PC-9 (cell line): ENCODE measurements at regions not wholly inside any gene's neighbourhood (a gene's known extent, or its start where the extent isn't known, plus 50 kb on each side); places are given as distances from the start of the nearest gene placed in this dataset.

Source experiments
- BruUV-seq: library from RNA; stranded (reverse); fragments of 400-500 nt; replicated peaks from 2 replicates; lab custom pipeline; 2021; lab: Mats Ljungman, UMichigan
- CTCF ChIA-PET: fragments of 300-600 bp; sonication (Branson Sonifier 250); formaldehyde crosslinking; loops from one replicate; lab custom pipeline; 2022; ENCODE audit warnings: antibody characterized with exemption; lab: Charles Lee
- POLR2A ChIA-PET: fragments of 300-600 bp; sonication (Branson Sonifier 250); formaldehyde crosslinking; loops from one replicate; lab custom pipeline; 2022; ENCODE audit warnings: antibody characterized with exemption; ENCODE audit not compliant: unreplicated experiment; lab: Charles Lee
- DNase-seq, 2 experiments: peaks; one replicate each; pipeline versions ENCODE4 v3.0.0 to v3.0.0-alpha.2; 2015 to 2022; ENCODE audit warnings: mixed read lengths in 1 of 2
- H2AFZ ChIP-seq: fragments of 200-600 bp; sonication (generic); 2 replicates; pipeline ENCODE4 v1.8.1; 2017; ENCODE audit warnings: antibody characterized with exemption
- H3F3A ChIP-seq: fragments of 200-600 bp; sonication (generic); 2 replicates; pipeline ENCODE4 v1.8.1; 2017; ENCODE audit warnings: antibody characterized with exemption, mild to moderate bottlenecking, low read depth; ENCODE audit not compliant: insufficient read depth
- H3K27ac ChIP-seq: fragments of 200-600 bp; sonication (generic); 2 replicates; pipeline ENCODE4 v1.6.1; 2016; ENCODE audit warnings: mixed run types
- H3K27me3 ChIP-seq: fragments of 200-600 bp; sonication (generic); 2 replicates; pipeline ENCODE4 v1.6.1; 2016; ENCODE audit warnings: low read depth, mixed run types; ENCODE audit not compliant: insufficient read depth
- H3K36me3 ChIP-seq: fragments of 200-600 bp; sonication (generic); 2 replicates; pipeline ENCODE4 v1.6.1; 2016; ENCODE audit warnings: low read depth, mixed run types
- H3K4me1 ChIP-seq: fragments of 200-600 bp; sonication (generic); replicated peaks from 2 replicates; pipeline ENCODE4 v1.6.1; 2016; ENCODE audit warnings: mixed run types; ENCODE audit not compliant: insufficient read depth
- H3K4me2 ChIP-seq: fragments of 200-600 bp; sonication (generic); 2 replicates; pipeline ENCODE4 v1.6.1; 2017; ENCODE audit warnings: mixed run types
- H3K4me3 ChIP-seq: fragments of 200-600 bp; sonication (generic); 2 replicates; pipeline ENCODE4 v1.6.1; 2016; ENCODE audit warnings: mixed run types
- H3K79me2 ChIP-seq: fragments of 200-600 bp; sonication (generic); 2 replicates; pipeline ENCODE4 v1.6.1; 2017; ENCODE audit warnings: low read depth, mixed run types
- H3K9me2 ChIP-seq: fragments of 200-600 bp; sonication (generic); 2 replicates; pipeline ENCODE4 v1.8.1; 2017; ENCODE audit warnings: mild to moderate bottlenecking; ENCODE audit not compliant: insufficient read depth
- H3K9me3 ChIP-seq: fragments of 200-600 bp; sonication (generic); 2 replicates; pipeline ENCODE4 v1.8.1; 2016; ENCODE audit warnings: low read depth; ENCODE audit not compliant: insufficient read depth
- H4K20me1 ChIP-seq: fragments of 200-600 bp; sonication (generic); 2 replicates; pipeline ENCODE4 v1.8.1; 2017; ENCODE audit not compliant: insufficient read depth
- EZH2 ChIP-seq: fragments of 200-600 bp; sonication (generic); IDR thresholded peaks from 2 replicates; pipeline ENCODE4 v1.8.0; 2017; ENCODE audit warnings: antibody characterized with exemption, low read depth
- intact Hi-C: fragments of 100-400 bp; cut with micrococcal nuclease; formaldehyde crosslinking; loops from one replicate; pipeline ENCODE4 v1.10.0; 2022; ENCODE audit not compliant: unreplicated experiment
- TF ChIP-seq, protein P1 (sequence below): fragments of 200-600 bp; sonication (generic); conservative IDR thresholded peaks from 2 replicates; pipeline ENCODE4 v1.6.1; 2017; ENCODE audit warnings: mixed run types, antibody characterized with exemption, mild to moderate bottlenecking, moderate library complexity

DNA sequence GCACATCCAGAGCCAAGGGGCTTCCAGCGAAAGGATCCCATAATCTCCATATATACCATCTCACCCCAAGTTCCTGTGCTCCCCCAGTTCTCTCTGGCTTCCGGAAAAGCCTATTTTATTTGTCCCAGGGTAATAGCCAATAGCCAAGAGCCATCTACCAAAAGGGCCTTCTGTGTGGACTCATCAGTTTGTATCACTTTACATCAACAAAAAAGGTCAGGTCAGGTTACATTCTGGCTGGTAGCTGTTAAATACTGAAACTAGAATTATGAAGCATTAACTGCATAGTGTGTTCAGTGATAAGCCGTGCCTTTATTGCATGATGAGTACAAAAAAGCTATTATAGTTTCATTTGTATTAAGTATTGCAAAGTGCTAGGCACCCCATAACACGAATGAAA lies 223.7 kb downstream of the IRS1 start:
- no TSS peak for BruUV-seq
- Histone ChIP-seq H3K36me3 (0 out of 2 replicates have a peak, but pooled peaks cover 5% of the 10 kb centered on the region), H3F3A (peaks cover 6% of the 10 kb centered on the region; the same call in 1 of the 2 replicates), H3K4me2 (no peak overlapping the region), H3K27ac (no peak overlapping the region), H3K4me1 (peaks cover 13% of the 10 kb centered on the region), H3K9me3 (peaks cover 10% of the 10 kb centered on the region), H2AFZ (no peak overlapping the region), H3K9me2 (no peaks in the 10 kb centered on the region), H3K27me3 (no peaks in the 10 kb centered on the region), H3K4me3 (no peak overlapping the region), H4K20me1 (no peaks in the 10 kb centered on the region), H3K79me2 (no peaks in the 10 kb centered on the region)
- no peak for DNase-seq
- ChIA-PET CTCF (interaction anchor here (0.6 kb wide), 1 partner anchor 179 kb away, joined by 3 read pairs; no protein-coding TSS in a partner anchor), POLR2A (no interaction called here)
- intact Hi-C loops: no loop called here
- no peak for TF ChIP-seq EZH2
- TF ChIP-seq, protein P1, sequence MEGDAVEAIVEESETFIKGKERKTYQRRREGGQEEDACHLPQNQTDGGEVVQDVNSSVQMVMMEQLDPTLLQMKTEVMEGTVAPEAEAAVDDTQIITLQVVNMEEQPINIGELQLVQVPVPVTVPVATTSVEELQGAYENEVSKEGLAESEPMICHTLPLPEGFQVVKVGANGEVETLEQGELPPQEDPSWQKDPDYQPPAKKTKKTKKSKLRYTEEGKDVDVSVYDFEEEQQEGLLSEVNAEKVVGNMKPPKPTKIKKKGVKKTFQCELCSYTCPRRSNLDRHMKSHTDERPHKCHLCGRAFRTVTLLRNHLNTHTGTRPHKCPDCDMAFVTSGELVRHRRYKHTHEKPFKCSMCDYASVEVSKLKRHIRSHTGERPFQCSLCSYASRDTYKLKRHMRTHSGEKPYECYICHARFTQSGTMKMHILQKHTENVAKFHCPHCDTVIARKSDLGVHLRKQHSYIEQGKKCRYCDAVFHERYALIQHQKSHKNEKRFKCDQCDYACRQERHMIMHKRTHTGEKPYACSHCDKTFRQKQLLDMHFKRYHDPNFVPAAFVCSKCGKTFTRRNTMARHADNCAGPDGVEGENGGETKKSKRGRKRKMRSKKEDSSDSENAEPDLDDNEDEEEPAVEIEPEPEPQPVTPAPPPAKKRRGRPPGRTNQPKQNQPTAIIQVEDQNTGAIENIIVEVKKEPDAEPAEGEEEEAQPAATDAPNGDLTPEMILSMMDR: no peak

DNA sequence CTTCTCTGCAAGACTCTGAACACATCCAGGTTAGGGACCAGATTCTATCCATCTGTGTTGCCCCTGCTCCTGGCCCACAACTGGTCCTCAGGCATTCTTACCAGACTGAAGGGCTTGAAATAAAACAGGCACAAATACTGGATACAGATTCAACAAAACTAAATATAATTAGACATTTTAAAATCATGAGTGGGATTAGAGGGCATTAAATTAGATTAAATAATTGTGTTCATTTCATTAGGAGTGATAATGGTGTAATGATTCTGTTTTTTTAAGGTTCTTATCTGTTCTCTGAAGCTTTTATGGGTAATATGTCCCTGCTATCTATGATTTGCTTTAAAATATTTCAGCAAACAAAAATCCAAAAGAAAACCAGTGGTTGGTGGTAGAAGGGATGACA lies 226.5 kb downstream of the IRS1 start:
- Histone ChIP-seq H3K4me2 (no peak overlapping the region), H2AFZ (no peak overlapping the region), H3K27me3 (no peaks in the 10 kb centered on the region), H3K36me3 (no peaks in the 10 kb centered on the region), H3K9me3 (0 out of 2 replicates have a peak, but pooled peaks cover 5% of the 10 kb centered on the region), H3K4me1 (no peaks in the 10 kb centered on the region), H3K9me2 (no peaks in the 10 kb centered on the region), H3K27ac (no peak overlapping the region), H3K79me2 (no peaks in the 10 kb centered on the region), H3K4me3 (no peak overlapping the region), H3F3A (no peaks in the 10 kb centered on the region; the same call in 1 of the 2 replicates), H4K20me1 (no peaks in the 10 kb centered on the region)
- intact Hi-C loops: no loop called here
- ChIA-PET POLR2A (no interaction called here), CTCF (no interaction called here)
- BruUV-seq: no TSS peak
- DNase-seq: no peak
- TF ChIP-seq, protein P1: no peak
- no peak for TF ChIP-seq EZH2

DNA sequence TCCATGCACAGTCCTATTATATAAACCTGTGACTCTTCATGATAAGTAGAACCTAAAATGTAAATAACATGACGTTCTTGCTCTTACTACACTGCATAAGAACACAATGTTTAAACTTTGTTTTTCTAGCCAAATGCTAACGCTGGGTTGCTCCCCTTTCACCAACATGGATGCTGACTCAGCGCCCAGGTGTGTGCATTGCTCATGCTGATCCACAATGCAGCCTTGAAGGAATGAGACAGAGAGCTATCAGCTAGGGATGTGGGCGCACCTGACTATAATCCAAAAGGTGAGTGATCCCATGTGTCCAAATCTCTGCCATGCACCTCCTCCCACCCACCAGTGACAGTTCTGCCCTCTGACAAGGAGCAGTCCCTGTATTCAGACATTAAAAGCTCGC lies 235.0 kb downstream of the IRS1 start:
- H3K27me3 ChIP-seq: no peaks in the 10 kb centered on the region
- ChIA-PET CTCF (no interaction called here), POLR2A (interaction anchor here (0.6 kb wide), 1 partner anchor 15 kb away, joined by 11 read pairs; no protein-coding TSS in a partner anchor)
- no peaks in the 10 kb centered on the region for H3K9me3 ChIP-seq
- DNase-seq: no peak
- H3K27ac ChIP-seq: no peak overlapping the region
- no peaks in the 10 kb centered on the region for H3F3A ChIP-seq
- no peaks in the 10 kb centered on the region for H3K36me3 ChIP-seq
- BruUV-seq: no TSS peak
- no peak overlapping the region for H3K4me3 ChIP-seq
- H3K9me2 ChIP-seq: no peaks in the 10 kb centered on the region
- no peaks in the 10 kb centered on the region for H3K4me1 ChIP-seq
- no peaks in the 10 kb centered on the region for H4K20me1 ChIP-seq
- TF ChIP-seq EZH2: no peak
- TF ChIP-seq, protein P1: no peak
- no peaks in the 10 kb centered on the region for H3K79me2 ChIP-seq
- no peak overlapping the region for H2AFZ ChIP-seq
- intact Hi-C loops: no loop called here
- H3K4me2 ChIP-seq: no peak overlapping the region
